Neural cell (in vitro differentiated cells): ENCODE measurements at regions not wholly inside any gene's neighbourhood (a gene's known extent, or its start where the extent isn't known, plus 50 kb on each side); places are given as distances from the start of the nearest gene placed in this dataset.

ENCODE experiments used
- H2AFZ ChIP-seq: fragments of 200-600, 300-800 bp; sonication (generic), shearing (Covaris generic); 2 replicates; pipeline ENCODE4 v1.6.0; 2014; ENCODE audit warnings: low read depth, mild to moderate bottlenecking, antibody characterized with exemption, low read length, moderate library complexity
- H3F3A ChIP-seq: fragments of 200-600 bp; shearing (Covaris generic); 2 replicates; pipeline ENCODE4 v1.6.1; 2016; ENCODE audit warnings: mild to moderate bottlenecking, moderate library complexity, mixed read lengths, antibody characterized with exemption, low read length; ENCODE audit not compliant: insufficient read depth, poor library complexity, severe bottlenecking
- H3K27ac ChIP-seq: fragments of 200-600, 300-800 bp; sonication (generic), shearing (Covaris generic); 2 replicates; pipeline ENCODE4 v1.5.1; 2014; ENCODE audit warnings: mild to moderate bottlenecking, low read length, moderate library complexity
- H3K27me3 ChIP-seq: fragments of 300-800, 200-600 bp; sonication (generic), shearing (Covaris generic); 2 replicates; pipeline ENCODE4 v1.6.0; 2014; ENCODE audit warnings: mild to moderate bottlenecking, low read depth, low read length, moderate library complexity; ENCODE audit not compliant: insufficient read depth
- H3K36me3 ChIP-seq: fragments of 300-800, 200-600 bp; sonication (generic), shearing (Covaris generic); 2 replicates; pipeline ENCODE4 v1.5.1; 2014; ENCODE audit warnings: mild to moderate bottlenecking, antibody characterized with exemption, low read length, moderate library complexity; ENCODE audit not compliant: insufficient read depth
- H3K4me2 ChIP-seq: fragments of 300-800, 200-600 bp; sonication (generic), shearing (Covaris generic); 2 replicates; pipeline ENCODE4 v1.6.0; 2014; ENCODE audit warnings: mild to moderate bottlenecking, low read length
- H3K4me3 ChIP-seq: fragments of 300-800, 200-600 bp; sonication (generic), shearing (Covaris generic); 2 replicates; pipeline ENCODE4 v1.5.1; 2014; ENCODE audit warnings: mild to moderate bottlenecking, low read length, moderate library complexity
- H3K79me2 ChIP-seq: fragments of 200-600 bp; shearing (Covaris generic); replicated peaks from 2 replicates; pipeline ENCODE4 v1.6.0; 2014; ENCODE audit warnings: mild to moderate bottlenecking, low read length, moderate library complexity; ENCODE audit not compliant: insufficient read depth
- H3K9ac ChIP-seq: fragments of 300-800, 200-600 bp; sonication (generic), shearing (Covaris generic); 2 replicates; pipeline ENCODE4 v1.6.1; 2016; ENCODE audit warnings: mild to moderate bottlenecking, low read length, mixed read lengths
- H3K9me2 ChIP-seq: fragments of 200-600 bp; shearing (Covaris generic); 2 replicates; pipeline ENCODE4 v1.6.1; 2016; ENCODE audit warnings: mild to moderate bottlenecking, low read length, mixed read lengths; ENCODE audit not compliant: insufficient read depth
- H3K9me3 ChIP-seq: fragments of 200-600, 300-800 bp; sonication (generic), shearing (Covaris generic); 2 replicates; pipeline ENCODE4 v1.6.1; 2016; ENCODE audit warnings: mild to moderate bottlenecking, mixed run types, low read length, moderate library complexity, mixed read lengths
- H4K20me1 ChIP-seq: fragments of 200-600 bp; shearing (Covaris generic); 2 replicates; pipeline ENCODE4 v1.6.1; 2016; ENCODE audit warnings: mild to moderate bottlenecking, mixed run types; ENCODE audit not compliant: insufficient read depth
- EP300 ChIP-seq: fragments of 450-650 bp; conservative IDR thresholded peaks from 2 replicates; pipeline ENCODE4 v1.6.1; 2014; ENCODE audit warnings: antibody characterized with exemption, mild to moderate bottlenecking, moderate library complexity; ENCODE audit not compliant: poor library complexity, severe bottlenecking
- EZH2 ChIP-seq: fragments of 200-600, 300-800 bp; shearing (Covaris generic), sonication (generic); IDR thresholded peaks from 2 replicates; pipeline ENCODE4 v1.6.1; 2014; ENCODE audit warnings: antibody characterized with exemption, low read length, borderline replicate concordance, mild to moderate bottlenecking; ENCODE audit not compliant: insufficient read depth, poor library complexity, severe bottlenecking
- MXI1 ChIP-seq: fragments of 450-650 bp; conservative IDR thresholded peaks from 2 replicates; pipeline ENCODE4 v1.6.1; 2014; ENCODE audit warnings: antibody characterized with exemption, mild to moderate bottlenecking; ENCODE audit not compliant: poor library complexity, severe bottlenecking
- POLR2AphosphoS5 ChIP-seq: IDR thresholded peaks from 2 replicates; pipeline ENCODE4 v1.6.1; 2012
- RAD21 ChIP-seq: fragments of 450-650 bp; conservative IDR thresholded peaks from 2 replicates; pipeline ENCODE4 v1.6.1; 2014; ENCODE audit warnings: antibody characterized with exemption, mild to moderate bottlenecking, moderate library complexity
- REST ChIP-seq: IDR thresholded peaks from 2 replicates; pipeline ENCODE4 v1.6.1; 2012; ENCODE audit warnings: borderline replicate concordance
- SMC3 ChIP-seq: fragments of 450-650 bp; conservative IDR thresholded peaks from 2 replicates; pipeline ENCODE4 v1.6.1; 2014; ENCODE audit warnings: antibody characterized with exemption, mild to moderate bottlenecking, moderate library complexity; ENCODE audit not compliant: poor library complexity
- TAF1 ChIP-seq: IDR thresholded peaks from 2 replicates; pipeline ENCODE4 v1.6.1; 2012; ENCODE audit warnings: low read depth
- TF ChIP-seq, protein P1 (sequence below): fragments of 450-650 bp; IDR thresholded peaks from 2 replicates; pipeline ENCODE4 v1.5.1; 2014; ENCODE audit warnings: antibody characterized with exemption, mild to moderate bottlenecking, moderate library complexity; ENCODE audit not compliant: poor library complexity, severe bottlenecking

GRCh38 chr6:9878535-9878934, 536.3 kb downstream of the TFAP2A start:
- Histone ChIP-seq H3K79me2 (no peaks in the 10 kb centered on the region), H3K9me2 (no peaks in the 10 kb centered on the region), H3K9ac (no peak overlapping the region), H3K36me3 (no peaks in the 10 kb centered on the region), H3K27ac (no peak overlapping the region), H4K20me1 (no peaks in the 10 kb centered on the region), H3K27me3 (no peaks in the 10 kb centered on the region), H2AFZ (no peak overlapping the region), H3F3A (no peaks in the 10 kb centered on the region), H3K4me3 (no peak overlapping the region), H3K4me2 (no peak overlapping the region), H3K9me3 (no peaks in the 10 kb centered on the region)
- no peak for TF ChIP-seq TAF1
- no peak for TF ChIP-seq POLR2AphosphoS5
- TF ChIP-seq EP300, result no peak
- TF ChIP-seq EZH2, result no peak
- TF ChIP-seq SMC3, result no peak

DNA sequence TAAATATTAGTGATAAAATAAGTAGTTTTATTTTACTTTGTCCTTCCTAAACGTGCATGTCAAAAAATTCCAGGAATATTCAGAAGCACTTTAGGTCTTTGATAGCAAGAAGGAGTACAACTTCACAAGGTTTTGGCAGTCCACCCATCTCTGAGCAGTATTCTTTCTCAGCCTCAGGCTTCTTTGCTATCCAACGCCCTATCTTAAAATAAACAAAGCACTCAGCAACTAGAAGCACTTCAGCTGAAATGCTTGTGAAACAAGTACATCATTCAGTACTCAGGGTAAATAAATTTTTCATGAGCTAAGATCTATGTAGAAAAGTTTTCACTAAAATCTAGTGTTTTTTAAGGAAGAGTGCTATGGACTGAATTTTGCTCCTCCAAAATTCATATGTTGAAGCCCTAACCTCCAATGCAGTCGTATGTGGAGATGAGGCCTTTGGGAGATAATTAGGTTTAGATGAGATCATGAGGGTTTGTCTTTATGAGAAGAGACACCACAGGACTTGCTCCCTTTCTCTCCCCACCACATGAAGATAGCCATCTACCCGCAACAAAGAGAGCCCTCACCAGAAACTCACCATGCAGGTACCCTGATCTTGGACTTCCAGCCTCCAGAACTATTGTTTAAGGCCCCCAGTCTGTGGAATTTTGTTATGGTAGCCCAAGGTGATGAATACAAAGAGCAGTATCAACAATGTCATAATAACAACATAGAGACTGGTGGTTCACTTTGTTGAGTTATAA, 539.1 kb downstream of the TFAP2A start:
- no peak overlapping the region for H3K9ac ChIP-seq
- no peaks in the 10 kb centered on the region for H4K20me1 ChIP-seq
- no peak overlapping the region for H3K4me2 ChIP-seq
- H3K9me3 ChIP-seq, result no peaks in the 10 kb centered on the region
- no peak overlapping the region for H2AFZ ChIP-seq
- H3K27ac ChIP-seq, result no peak overlapping the region
- no peaks in the 10 kb centered on the region for H3K9me2 ChIP-seq
- no peaks in the 10 kb centered on the region for H3K36me3 ChIP-seq
- no peaks in the 10 kb centered on the region for H3F3A ChIP-seq
- no peaks in the 10 kb centered on the region for H3K79me2 ChIP-seq
- TF ChIP-seq TAF1 (no peak), RAD21 (no peak), SMC3 (no peak), EZH2 (no peak), POLR2AphosphoS5 (no peak), EP300 (no peak), REST (no peak), MXI1 (no peak)
- TF ChIP-seq, protein P1, sequence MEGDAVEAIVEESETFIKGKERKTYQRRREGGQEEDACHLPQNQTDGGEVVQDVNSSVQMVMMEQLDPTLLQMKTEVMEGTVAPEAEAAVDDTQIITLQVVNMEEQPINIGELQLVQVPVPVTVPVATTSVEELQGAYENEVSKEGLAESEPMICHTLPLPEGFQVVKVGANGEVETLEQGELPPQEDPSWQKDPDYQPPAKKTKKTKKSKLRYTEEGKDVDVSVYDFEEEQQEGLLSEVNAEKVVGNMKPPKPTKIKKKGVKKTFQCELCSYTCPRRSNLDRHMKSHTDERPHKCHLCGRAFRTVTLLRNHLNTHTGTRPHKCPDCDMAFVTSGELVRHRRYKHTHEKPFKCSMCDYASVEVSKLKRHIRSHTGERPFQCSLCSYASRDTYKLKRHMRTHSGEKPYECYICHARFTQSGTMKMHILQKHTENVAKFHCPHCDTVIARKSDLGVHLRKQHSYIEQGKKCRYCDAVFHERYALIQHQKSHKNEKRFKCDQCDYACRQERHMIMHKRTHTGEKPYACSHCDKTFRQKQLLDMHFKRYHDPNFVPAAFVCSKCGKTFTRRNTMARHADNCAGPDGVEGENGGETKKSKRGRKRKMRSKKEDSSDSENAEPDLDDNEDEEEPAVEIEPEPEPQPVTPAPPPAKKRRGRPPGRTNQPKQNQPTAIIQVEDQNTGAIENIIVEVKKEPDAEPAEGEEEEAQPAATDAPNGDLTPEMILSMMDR, result no peak
- no peak overlapping the region for H3K4me3 ChIP-seq
- H3K27me3 ChIP-seq, result no peaks in the 10 kb centered on the region
